ENCODE measurements at regions not wholly inside any gene's neighbourhood (a gene's known extent, or its start where the extent isn't known, plus 50 kb on each side); places are given as distances from the start of the nearest gene placed in this dataset.
A peak's percentile ranks its signal among the peaks of the same experiment; 100 is the strongest.
"Not testable (repeated sequence)": the region's sequence is repeated elsewhere in the genome, so short reads cannot be mapped to it uniquely, and the experiment has no call there.

GRCh38 chr13:58889474-58889873 is 1257.9 kb downstream of the PCDH17 start:
- no peak for DNase-seq (ENCODE audit: low read depth)

GRCh38 chr13:58893396-58893795 is 1261.9 kb downstream of the PCDH17 start:
- DNase-seq (ENCODE audit: low read depth) = no peak

- no peak for DNase-seq (ENCODE audit: low read depth)
Measured at GRCh38 chr13:58906329-58907007, 1257.3 kb downstream of the DIAPH3 start.

- no peak for DNase-seq (ENCODE audit: low read depth)
Measured at GRCh38 chr13:58907347-58907746, 1256.4 kb downstream of the DIAPH3 start.

GRCh38 chr13:58908019-58908679 is 1255.6 kb downstream of the DIAPH3 start:
- no peak for DNase-seq (ENCODE audit: low read depth)

GRCh38 chr13:58919551-58919950 is 1244.2 kb downstream of the DIAPH3 start:
- no peak for DNase-seq (ENCODE audit: low read depth)

- DNase-seq (ENCODE audit: low read depth) = no peak
Measured at GRCh38 chr13:58921129-58921528, 1242.6 kb downstream of the DIAPH3 start.

- DNase-seq (ENCODE audit: low read depth) = no peak
Measured at GRCh38 chr13:58926858-58927257, 1236.9 kb downstream of the DIAPH3 start.

GRCh38 chr13:58933475-58933874 is 1230.3 kb downstream of the DIAPH3 start:
- DNase-seq (ENCODE audit: low read depth) = no peak

GRCh38 chr13:58935689-58936088 is 1228.0 kb downstream of the DIAPH3 start:
- DNase-seq (ENCODE audit: low read depth) = no peak

GRCh38 chr13:58946274-58946673 is 1217.5 kb downstream of the DIAPH3 start:
- no peak for DNase-seq (ENCODE audit: low read depth)

GRCh38 chr13:58949646-58950045 is 1214.1 kb downstream of the DIAPH3 start:
- peak; percentile 1 for DNase-seq (ENCODE audit: low read depth)

- no peak for DNase-seq (ENCODE audit: low read depth)
Measured at GRCh38 chr13:58950911-58951310, 1212.8 kb downstream of the DIAPH3 start.

GRCh38 chr13:58953638-58954037 is 1210.1 kb downstream of the DIAPH3 start:
- peak; percentile 1 for DNase-seq (ENCODE audit: low read depth)

- no peak for DNase-seq (ENCODE audit: low read depth)
Measured at GRCh38 chr13:58955546-58956385, 1208.0 kb downstream of the DIAPH3 start.

- not testable (repeated sequence) for DNase-seq (ENCODE audit: low read depth)
Measured at GRCh38 chr13:58958097-58958496, 1205.6 kb downstream of the DIAPH3 start.

GRCh38 chr13:58960888-58961287 is 1202.8 kb downstream of the DIAPH3 start:
- DNase-seq (ENCODE audit: low read depth) = peak; percentile 0

- no peak for DNase-seq (ENCODE audit: low read depth)
Measured at GRCh38 chr13:58963321-58963720, 1200.4 kb downstream of the DIAPH3 start.

GRCh38 chr13:58964048-58964447 is 1199.7 kb downstream of the DIAPH3 start:
- no peak for DNase-seq (ENCODE audit: low read depth)

GRCh38 chr13:58977085-58977484 is 1186.6 kb downstream of the DIAPH3 start:
- DNase-seq (ENCODE audit: low read depth) = no peak

- DNase-seq (ENCODE audit: low read depth) = no peak
Measured at GRCh38 chr13:58978331-58978730, 1185.4 kb downstream of the DIAPH3 start.

GRCh38 chr13:58979851-58980250 is 1183.9 kb downstream of the DIAPH3 start:
- DNase-seq (ENCODE audit: low read depth) = no peak

All from LHCN-M2 (cell line).